Liver (tissue), 8 donors: ENCODE measurements at regions not wholly inside any gene's neighbourhood (a gene's known extent, or its start where the extent isn't known, plus 50 kb on each side); places are given as distances from the start of the nearest gene placed in this dataset.

Experiments
- DNase-seq: peaks from one replicate; pipeline ENCODE4 v3.0.0-alpha.2; 2017; ENCODE audit warnings: low spot score
- H3K27ac ChIP-seq, 2 donors: one replicate each; pipeline ENCODE4 v1.7.0; 2013; ENCODE audit warnings: inconsistent platforms in 2 of 2, low read length in 2 of 2, control low read depth in 1 of 2, low read depth in 1 of 2, mild to moderate bottlenecking in 1 of 2
- H3K27me3 ChIP-seq, 4 donors: one replicate each; pipeline versions ENCODE4 v1.6.1 to v1.7.0; 2013; ENCODE audit warnings: low read length in 3 of 4, inconsistent platforms in 1 of 4, mild to moderate bottlenecking in 1 of 4, moderate library complexity in 1 of 4; ENCODE audit not compliant: control insufficient read depth in 4 of 4, insufficient read depth in 4 of 4
- H3K36me3 ChIP-seq, 4 donors: one replicate each; pipeline versions ENCODE4 v1.6.1 to v1.7.0; 2013; ENCODE audit warnings: low read length in 3 of 4, mild to moderate bottlenecking in 3 of 4, low read depth in 1 of 4, moderate library complexity in 1 of 4; ENCODE audit not compliant: control insufficient read depth in 4 of 4, insufficient read depth in 3 of 4
- H3K4me1 ChIP-seq, 4 donors: one replicate each; pipeline versions ENCODE4 v1.6.1 to v1.7.0; 2013; ENCODE audit warnings: low read length in 3 of 4, mild to moderate bottlenecking in 3 of 4, moderate library complexity in 1 of 4; ENCODE audit not compliant: control insufficient read depth in 4 of 4, insufficient read depth in 4 of 4
- H3K4me3 ChIP-seq, 3 donors: one replicate each; pipeline versions ENCODE4 v1.6.1 to v1.7.0; 2013; ENCODE audit warnings: low read length in 3 of 3, control low read depth in 1 of 3, low read depth in 1 of 3, mild to moderate bottlenecking in 1 of 3
- H3K9ac ChIP-seq, 2 donors: one replicate each; pipeline ENCODE4 v1.7.0; 2013; ENCODE audit warnings: low read length in 2 of 2, mild to moderate bottlenecking in 2 of 2, moderate library complexity in 2 of 2, control low read depth in 1 of 2, low read depth in 1 of 2
- H3K9me3 ChIP-seq, 4 donors: one replicate each; pipeline versions ENCODE4 v1.6.1 to v1.7.0; 2013; ENCODE audit warnings: low read length in 3 of 4; ENCODE audit not compliant: control insufficient read depth in 4 of 4
- CTCF ChIP-seq: fragments of 150-350 bp; IDR thresholded peaks from 2 replicates; pipeline ENCODE4 v1.5.1; 2017; ENCODE audit warnings: improper control_type of control experiment, low read depth, low read length; ENCODE audit not compliant: missing input control
- FOXA1 ChIP-seq: IDR thresholded peaks from 2 replicates; pipeline ENCODE4 v1.6.1; 2016; ENCODE audit warnings: antibody characterized with exemption
- FOXA2 ChIP-seq: IDR thresholded peaks from 2 replicates; pipeline ENCODE4 v1.6.1; 2016; ENCODE audit warnings: antibody characterized with exemption
- GABPA ChIP-seq, 2 donors: IDR thresholded peaks in 1 of 2; conservative IDR thresholded peaks in 1 of 2; 2 replicates each; pipeline ENCODE4 v1.6.1; 2016; ENCODE audit warnings: antibody characterized with exemption in 2 of 2, mild to moderate bottlenecking in 1 of 2, moderate library complexity in 1 of 2
- HNF4A ChIP-seq, 2 donors: conservative IDR thresholded peaks; 2 replicates each; pipeline ENCODE4 v1.6.1; 2016; ENCODE audit warnings: antibody characterized with exemption in 2 of 2, mild to moderate bottlenecking in 2 of 2
- HNF4G ChIP-seq: IDR thresholded peaks from 2 replicates; pipeline ENCODE4 v1.6.1; 2016; ENCODE audit warnings: antibody characterized with exemption
- NR2F2 ChIP-seq: IDR thresholded peaks from 2 replicates; pipeline ENCODE4 v1.6.1; 2016; ENCODE audit warnings: antibody characterized with exemption
- RAD21 ChIP-seq, 2 donors: IDR thresholded peaks; 2 replicates each; pipeline ENCODE4 v1.6.1; 2016; ENCODE audit warnings: antibody characterized with exemption in 2 of 2, mild to moderate bottlenecking in 2 of 2
- REST ChIP-seq: IDR thresholded peaks from 2 replicates; pipeline ENCODE4 v1.6.1; 2016; ENCODE audit warnings: antibody characterized with exemption, mild to moderate bottlenecking
- RXRA ChIP-seq, 2 donors: IDR thresholded peaks; 2 replicates each; pipeline ENCODE4 v1.6.1; 2017 to 2018; ENCODE audit warnings: antibody characterized with exemption in 2 of 2, mild to moderate bottlenecking in 1 of 2
- SP1 ChIP-seq: IDR thresholded peaks from 2 replicates; pipeline ENCODE4 v1.6.1; 2018; ENCODE audit warnings: antibody characterized with exemption, mild to moderate bottlenecking
- TAF1 ChIP-seq: conservative IDR thresholded peaks from 2 replicates; pipeline ENCODE4 v1.6.1; 2016; ENCODE audit warnings: antibody characterized with exemption, mild to moderate bottlenecking
- YY1 ChIP-seq: IDR thresholded peaks from 2 replicates; pipeline ENCODE4 v1.6.1; 2016; ENCODE audit warnings: antibody characterized with exemption, mild to moderate bottlenecking
- ZBTB33 ChIP-seq: IDR thresholded peaks from 2 replicates; pipeline ENCODE4 v1.6.1; 2016; ENCODE audit warnings: antibody characterized with exemption
- WGBS: extraction: QIAGEN DNeasy Blood & Tissue Kit; methylation state at CpG from one replicate; pipeline ENCODE4 v1.1.7; 2013; 5-methylcytosine and 5-hydroxymethylcytosine counted together
- TF ChIP-seq, protein P1 (sequence below): IDR thresholded peaks from 2 replicates; pipeline ENCODE4 v1.6.1; 2016; ENCODE audit warnings: antibody characterized with exemption
- TF ChIP-seq, protein P2 (sequence below): IDR thresholded peaks from 2 replicates; pipeline ENCODE4 v1.6.1; 2016; ENCODE audit warnings: antibody characterized with exemption
- donor health status: healthy.
- donor health status: healthy.
- donor health status: healthy.
- donor health status: healthy.
- donor health status: healthy.

GRCh38 chr11:23308041-23308440 lies 447.8 kb upstream of the CCDC179 start:
- Histone ChIP-seq H3K9me3 (no peaks in the 10 kb centered on the region), H3K4me1 (no peaks in the 10 kb centered on the region), H3K27me3 (no peaks in the 10 kb centered on the region), H3K9ac (no peak overlapping the region), H3K4me3 (no peak overlapping the region), H3K36me3 (no peaks in the 10 kb centered on the region), H3K27ac (no peak overlapping the region)
- TF ChIP-seq ZBTB33 (no peak), RXRA (IDR thresholded peaks at IDR 0.05) (no peak), NR2F2 (no peak), YY1 (no peak), REST (no peak), GABPA (IDR thresholded peaks at IDR 0.05 in 1 of 2, conservative IDR thresholded peaks at IDR 0.05 in 1 of 2) (no peak), FOXA1 (no peak), FOXA2 (no peak), CTCF (no peak), HNF4G (no peak), RAD21 (IDR thresholded peaks at IDR 0.05) (no peak), TAF1 (no peak), SP1 (no peak), HNF4A (conservative IDR thresholded peaks at IDR 0.05) (no peak)
- TF ChIP-seq, protein P1, sequence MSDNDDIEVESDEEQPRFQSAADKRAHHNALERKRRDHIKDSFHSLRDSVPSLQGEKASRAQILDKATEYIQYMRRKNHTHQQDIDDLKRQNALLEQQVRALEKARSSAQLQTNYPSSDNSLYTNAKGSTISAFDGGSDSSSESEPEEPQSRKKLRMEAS, result no peak
- TF ChIP-seq, protein P2, sequence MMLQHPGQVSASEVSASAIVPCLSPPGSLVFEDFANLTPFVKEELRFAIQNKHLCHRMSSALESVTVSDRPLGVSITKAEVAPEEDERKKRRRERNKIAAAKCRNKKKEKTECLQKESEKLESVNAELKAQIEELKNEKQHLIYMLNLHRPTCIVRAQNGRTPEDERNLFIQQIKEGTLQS, result no peak
- WGBS, result 58% methylated on average over 2 of the region's 2 CpGs
- no peak for DNase-seq

DNA sequence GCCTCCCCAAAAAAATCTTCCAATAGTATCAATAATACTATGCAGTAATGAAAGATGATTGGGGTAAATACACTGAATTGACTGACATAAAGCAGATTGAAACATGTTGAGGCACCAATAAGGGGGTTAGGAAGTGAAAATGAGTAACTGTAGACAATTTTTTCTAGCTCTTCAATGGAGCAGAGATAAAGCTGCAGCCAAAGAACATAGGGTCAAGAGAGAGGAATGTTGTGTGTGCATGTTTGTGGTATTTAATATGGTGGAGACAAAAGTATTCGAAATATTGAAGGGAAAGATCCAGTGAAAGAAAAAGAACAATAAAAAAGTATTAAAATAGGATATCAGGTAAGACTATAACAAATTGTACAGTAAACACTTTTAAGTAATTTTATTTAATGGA lies 450.0 kb upstream of the CCDC179 start:
- no peak for TF ChIP-seq GABPA (IDR thresholded peaks at IDR 0.05 in 1 of 2, conservative IDR thresholded peaks at IDR 0.05 in 1 of 2)
- no peak for TF ChIP-seq HNF4G
- Histone ChIP-seq H3K9ac (no peak overlapping the region), H3K36me3 (no peaks in the 10 kb centered on the region), H3K4me1 (no peaks in the 10 kb centered on the region), H3K27ac (no peak overlapping the region), H3K27me3 (no peaks in the 10 kb centered on the region), H3K9me3 (no peaks in the 10 kb centered on the region), H3K4me3 (no peak overlapping the region)
- WGBS, result 84% methylated on average over 1 of the region's 1 CpG
- DNase-seq, result no peak
